Loucy (cell line): ENCODE measurements at regions not wholly inside any gene's neighbourhood (a gene's known extent, or its start where the extent isn't known, plus 50 kb on each side); places are given as distances from the start of the nearest gene placed in this dataset.

Source experiments
- EZH2phosphoT487 ChIP-seq: fragments of 200-600 bp; IDR thresholded peaks from 2 replicates; pipeline ENCODE4 v1.6.1; 2018; ENCODE audit warnings: antibody characterized with exemption, mild to moderate bottlenecking, moderate library complexity, borderline replicate concordance
- TF ChIP-seq, protein P1 (sequence below): fragments of 200-600 bp; sonication (generic); conservative IDR thresholded peaks from 2 replicates; pipeline ENCODE4 v1.5.1; 2014; ENCODE audit warnings: mild to moderate bottlenecking, antibody characterized with exemption, low read length

DNA sequence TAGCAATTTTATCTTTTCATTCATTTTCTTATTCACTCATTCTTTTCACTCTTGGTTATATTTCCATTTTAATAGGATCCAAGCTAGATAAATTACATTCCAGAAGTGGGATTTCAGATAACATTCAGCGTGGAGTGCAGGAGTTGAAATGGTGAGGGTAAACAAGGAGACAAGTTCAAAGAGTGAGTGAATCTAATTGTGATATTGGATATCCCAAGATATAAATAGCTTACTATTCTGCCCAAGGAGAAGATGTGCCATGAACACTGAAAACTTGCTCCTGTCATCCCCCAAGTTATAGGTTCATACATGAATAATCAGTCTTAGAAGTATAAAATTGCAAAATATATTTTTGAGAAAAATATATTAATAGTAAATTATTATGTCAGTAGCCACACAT lies 459.3 kb downstream of the CETN3 start:
- TF ChIP-seq, protein P1, sequence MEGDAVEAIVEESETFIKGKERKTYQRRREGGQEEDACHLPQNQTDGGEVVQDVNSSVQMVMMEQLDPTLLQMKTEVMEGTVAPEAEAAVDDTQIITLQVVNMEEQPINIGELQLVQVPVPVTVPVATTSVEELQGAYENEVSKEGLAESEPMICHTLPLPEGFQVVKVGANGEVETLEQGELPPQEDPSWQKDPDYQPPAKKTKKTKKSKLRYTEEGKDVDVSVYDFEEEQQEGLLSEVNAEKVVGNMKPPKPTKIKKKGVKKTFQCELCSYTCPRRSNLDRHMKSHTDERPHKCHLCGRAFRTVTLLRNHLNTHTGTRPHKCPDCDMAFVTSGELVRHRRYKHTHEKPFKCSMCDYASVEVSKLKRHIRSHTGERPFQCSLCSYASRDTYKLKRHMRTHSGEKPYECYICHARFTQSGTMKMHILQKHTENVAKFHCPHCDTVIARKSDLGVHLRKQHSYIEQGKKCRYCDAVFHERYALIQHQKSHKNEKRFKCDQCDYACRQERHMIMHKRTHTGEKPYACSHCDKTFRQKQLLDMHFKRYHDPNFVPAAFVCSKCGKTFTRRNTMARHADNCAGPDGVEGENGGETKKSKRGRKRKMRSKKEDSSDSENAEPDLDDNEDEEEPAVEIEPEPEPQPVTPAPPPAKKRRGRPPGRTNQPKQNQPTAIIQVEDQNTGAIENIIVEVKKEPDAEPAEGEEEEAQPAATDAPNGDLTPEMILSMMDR: no peak
- no peak for TF ChIP-seq EZH2phosphoT487
